Stomach (tissue), 4 donors: ENCODE measurements at regions not wholly inside any gene's neighbourhood (a gene's known extent, or its start where the extent isn't known, plus 50 kb on each side); places are given as distances from the start of the nearest gene placed in this dataset.
"Not testable (repeated sequence)": the region's sequence is repeated elsewhere in the genome, so short reads cannot be mapped to it uniquely, and the experiment has no call there.

Experiments
- POLR2A ChIP-seq, 4 donors: fragments of 450-650 bp; IDR thresholded peaks; one replicate each; pipeline ENCODE4 v1.6.1; 2016; ENCODE audit warnings: antibody characterized with exemption in 4 of 4, control low read depth in 2 of 4, mild to moderate bottlenecking in 1 of 4, moderate library complexity in 1 of 4
- TF ChIP-seq, protein P1 (sequence below), 7 experiments: fragments of 450-650 bp in 4 of 7; fragments of 200-600 bp in 3 of 7; sonication (generic) in 3 of 7; IDR thresholded peaks; one replicate each; pipeline ENCODE4 v1.5.1; 2016 to 2019; ENCODE audit warnings: antibody characterized with exemption in 7 of 7, control low read depth in 2 of 7, mild to moderate bottlenecking in 1 of 7

GRCh38 chr4:181811550-181811949, 431.7 kb upstream of the TENM3 start:
- TF ChIP-seq POLR2A (IDR thresholded peaks at IDR 0.05), result not testable (repeated sequence)
- TF ChIP-seq, protein P1, sequence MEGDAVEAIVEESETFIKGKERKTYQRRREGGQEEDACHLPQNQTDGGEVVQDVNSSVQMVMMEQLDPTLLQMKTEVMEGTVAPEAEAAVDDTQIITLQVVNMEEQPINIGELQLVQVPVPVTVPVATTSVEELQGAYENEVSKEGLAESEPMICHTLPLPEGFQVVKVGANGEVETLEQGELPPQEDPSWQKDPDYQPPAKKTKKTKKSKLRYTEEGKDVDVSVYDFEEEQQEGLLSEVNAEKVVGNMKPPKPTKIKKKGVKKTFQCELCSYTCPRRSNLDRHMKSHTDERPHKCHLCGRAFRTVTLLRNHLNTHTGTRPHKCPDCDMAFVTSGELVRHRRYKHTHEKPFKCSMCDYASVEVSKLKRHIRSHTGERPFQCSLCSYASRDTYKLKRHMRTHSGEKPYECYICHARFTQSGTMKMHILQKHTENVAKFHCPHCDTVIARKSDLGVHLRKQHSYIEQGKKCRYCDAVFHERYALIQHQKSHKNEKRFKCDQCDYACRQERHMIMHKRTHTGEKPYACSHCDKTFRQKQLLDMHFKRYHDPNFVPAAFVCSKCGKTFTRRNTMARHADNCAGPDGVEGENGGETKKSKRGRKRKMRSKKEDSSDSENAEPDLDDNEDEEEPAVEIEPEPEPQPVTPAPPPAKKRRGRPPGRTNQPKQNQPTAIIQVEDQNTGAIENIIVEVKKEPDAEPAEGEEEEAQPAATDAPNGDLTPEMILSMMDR (IDR thresholded peaks at IDR 0.05), result not testable (repeated sequence)
